ENCODE measurements at regions not wholly inside any gene's neighbourhood (a gene's known extent, or its start where the extent isn't known, plus 50 kb on each side); places are given as distances from the start of the nearest gene placed in this dataset.
A peak's percentile ranks its signal among the peaks of the same experiment; 100 is the strongest.
"Not testable (repeated sequence)": the region's sequence is repeated elsewhere in the genome, so short reads cannot be mapped to it uniquely, and the experiment has no call there.

DNA sequence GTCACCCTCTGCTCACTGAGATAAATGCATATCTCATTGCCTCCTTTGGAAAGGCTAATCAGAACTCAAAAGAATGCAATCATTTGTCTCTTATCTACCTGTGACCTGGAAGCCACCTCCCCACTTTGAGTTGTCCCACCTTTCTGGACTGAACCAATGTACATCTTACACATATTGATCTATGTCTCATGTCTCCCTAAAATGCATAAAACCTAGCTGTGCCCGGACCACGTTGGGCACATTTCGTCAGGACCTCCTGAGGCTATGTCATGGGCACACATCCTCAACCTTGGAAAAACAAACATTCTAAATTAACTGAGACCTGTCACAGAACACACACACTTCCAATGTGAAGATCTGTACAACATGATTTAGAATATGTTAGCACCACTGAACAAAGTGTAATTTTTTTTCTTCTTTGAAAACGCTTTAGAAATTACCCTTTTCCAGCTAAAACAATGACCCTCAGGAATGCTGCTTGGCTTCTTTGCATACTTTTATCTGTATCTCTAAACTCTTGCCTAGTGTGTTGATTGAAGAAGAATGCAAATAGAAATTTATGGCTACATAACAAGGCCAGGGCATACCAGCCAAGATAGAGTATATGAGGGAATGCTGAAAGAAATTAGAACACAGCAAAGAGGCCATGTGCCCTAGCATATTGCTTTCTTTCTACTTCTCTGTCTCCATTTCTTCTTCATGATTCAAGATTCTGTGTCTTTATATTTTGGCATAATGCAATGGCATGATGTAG lies 84.6 kb upstream of the DST start:
- Mint-ChIP-seq H3K27me3 (peaks cover 4% of the 10 kb centered on the region), H3K27ac (no peak overlapping the region), H3K4me1 (no peaks in the 10 kb centered on the region), H3K4me3 (no peak overlapping the region), H3K36me3 (no peaks in the 10 kb centered on the region), H3K9me3 (no peaks in the 10 kb centered on the region)
- DNase-seq, result no peak

DNA sequence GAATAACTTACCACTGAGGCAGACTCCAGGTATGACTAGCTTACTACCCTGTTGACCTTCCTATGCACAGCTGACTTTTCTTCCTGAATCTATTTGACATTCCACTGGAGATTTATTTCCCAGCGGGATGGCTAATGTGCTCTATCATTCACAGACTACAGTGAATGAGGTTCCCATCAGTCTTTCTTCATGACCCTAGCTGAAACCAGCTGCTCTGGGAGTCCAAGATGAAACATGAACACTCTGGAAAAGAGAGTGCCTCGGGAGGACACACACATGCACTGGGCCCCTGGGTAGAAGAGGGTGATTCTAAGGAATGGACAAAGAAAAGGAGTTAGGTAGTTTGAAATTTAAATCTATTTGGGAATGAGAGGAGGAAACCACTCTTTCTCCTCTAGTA lies 82.6 kb upstream of the DST start:
- Mint-ChIP-seq H3K4me3 (no peak overlapping the region), H3K9me3 (no peaks in the 10 kb centered on the region), H3K27me3 (peaks cover 4% of the 10 kb centered on the region), H3K27ac (no peak overlapping the region), H3K4me1 (no peaks in the 10 kb centered on the region), H3K36me3 (no peaks in the 10 kb centered on the region)
- DNase-seq, result no peak

DNA sequence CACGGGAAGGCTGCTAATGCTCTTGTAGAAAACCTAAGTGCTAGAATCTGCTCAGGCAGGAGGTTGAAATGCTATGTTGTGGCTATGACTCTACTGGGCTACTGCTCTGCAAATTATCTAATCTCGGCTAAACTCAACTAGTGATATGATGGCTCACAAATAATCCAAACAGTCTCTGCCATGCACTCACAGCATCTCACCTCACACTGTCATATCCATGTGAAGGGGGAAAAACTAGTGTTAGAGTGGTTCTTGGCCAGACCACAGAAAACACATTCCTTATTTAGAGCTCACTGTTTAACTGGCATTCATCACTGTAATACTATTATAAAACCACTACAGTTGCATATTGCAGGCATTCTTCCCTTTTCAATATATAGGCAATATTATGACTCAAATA lies 81.8 kb upstream of the DST start:
- peaks cover 5% of the 10 kb centered on the region for H3K36me3 Mint-ChIP-seq
- H3K27me3 Mint-ChIP-seq, result peaks cover 4% of the 10 kb centered on the region

DNA sequence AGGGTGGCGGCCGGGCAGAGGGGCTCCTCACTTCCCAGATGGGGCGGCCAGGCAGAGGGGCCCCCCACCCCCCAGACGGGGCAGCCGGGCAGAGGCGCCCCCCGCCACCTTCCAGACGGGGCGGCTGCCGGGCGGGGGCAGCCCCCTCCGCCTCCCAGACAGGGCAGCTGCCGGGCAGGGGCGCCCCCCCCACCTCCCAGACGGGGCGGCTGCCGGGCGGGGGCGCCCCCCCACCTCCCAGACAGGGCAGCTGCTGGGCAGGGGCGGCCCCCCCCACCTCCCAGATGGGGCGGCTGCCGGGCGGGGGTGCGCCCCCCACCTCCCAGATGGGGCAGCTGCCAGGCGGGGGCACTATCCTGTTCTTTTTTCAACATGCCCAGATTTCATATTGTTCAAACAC lies 78.2 kb upstream of the DST start:
- peaks cover 4% of the 10 kb centered on the region for H3K4me1 Mint-ChIP-seq
- no peak overlapping the region for H3K27ac Mint-ChIP-seq
- no peak overlapping the region for H3K4me3 Mint-ChIP-seq
- H3K36me3 Mint-ChIP-seq, result peaks cover 7% of the 10 kb centered on the region
- no peak for DNase-seq
- no peaks in the 10 kb centered on the region for H3K27me3 Mint-ChIP-seq
- H3K9me3 Mint-ChIP-seq, result peaks cover 11% of the 10 kb centered on the region

More for the DNA sequence above, 81.8 kb upstream of the DST start:
- no peak overlapping the region for H3K27ac Mint-ChIP-seq
- peaks cover 3% of the 10 kb centered on the region for H3K9me3 Mint-ChIP-seq
- DNase-seq, result no peak
- no peak overlapping the region for H3K4me3 Mint-ChIP-seq
- H3K4me1 Mint-ChIP-seq, result peaks cover under 1% of the 10 kb centered on the region

DNA sequence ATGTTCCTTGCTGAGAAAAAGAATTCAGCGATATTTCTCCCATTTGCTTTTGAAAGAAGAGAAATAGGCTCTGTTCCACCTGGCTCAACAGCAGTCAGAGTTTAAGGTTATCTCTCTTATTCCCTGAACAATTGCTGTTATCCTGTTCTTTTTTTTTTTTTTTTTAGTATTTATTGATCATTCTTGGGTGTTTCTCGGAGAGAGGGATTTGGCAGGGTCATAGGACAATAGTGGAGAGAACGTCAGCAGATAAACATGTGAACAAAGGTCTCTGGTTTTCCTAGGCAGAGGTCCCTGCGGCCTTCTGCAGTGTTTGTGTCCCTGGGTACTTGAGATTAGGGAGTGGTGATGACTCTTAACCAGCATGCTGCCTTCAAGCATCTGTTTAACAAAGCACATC lies 77.5 kb upstream of the DST start:
- H3K36me3 Mint-ChIP-seq, H3K4me1 Mint-ChIP-seq: not testable (repeated sequence)
- H3K9me3 Mint-ChIP-seq, result peaks cover 11% of the 10 kb centered on the region

DNA sequence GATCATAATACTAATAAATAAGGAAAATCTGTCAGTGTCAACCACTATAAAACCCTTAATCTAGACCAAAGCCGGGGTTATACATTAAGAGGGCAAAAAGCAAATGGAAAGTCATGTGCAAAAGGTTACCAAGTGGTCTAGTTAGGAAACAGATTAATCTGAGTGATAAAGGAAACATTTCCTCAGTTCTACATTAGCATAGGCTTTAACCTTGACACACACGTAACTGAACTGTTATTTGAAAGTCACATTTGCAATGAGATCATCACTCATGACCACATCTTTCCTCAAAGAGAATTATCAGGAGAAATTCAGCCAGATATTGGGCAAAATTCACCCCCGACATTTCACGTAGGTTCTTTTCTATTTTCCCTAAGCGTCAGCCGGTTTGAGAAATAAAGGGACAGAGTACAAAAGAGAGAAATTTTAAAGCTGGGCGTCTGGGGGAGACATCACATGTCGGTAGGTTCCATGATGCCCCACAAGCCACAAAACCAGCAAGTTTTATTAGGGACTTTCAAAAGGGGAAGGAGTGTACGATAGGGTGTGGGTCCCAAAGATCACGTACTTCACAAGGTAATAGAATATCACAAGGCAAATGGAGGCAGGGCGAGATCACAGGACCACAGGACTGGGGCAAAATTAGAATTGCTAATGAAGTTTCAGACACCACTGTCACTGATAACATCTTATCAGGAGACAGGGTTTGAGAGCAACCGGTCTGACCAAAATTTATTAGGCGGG lies 76.8 kb upstream of the DST start:
- H3K4me3 Mint-ChIP-seq, H3K27me3 Mint-ChIP-seq, DNase-seq, H3K4me1 Mint-ChIP-seq, H3K36me3 Mint-ChIP-seq: not testable (repeated sequence)
- H3K27ac Mint-ChIP-seq, result peak overlapping the region; percentile 92
- H3K9me3 Mint-ChIP-seq, result peaks cover 11% of the 10 kb centered on the region

More for the DNA sequence above, 77.5 kb upstream of the DST start:
- DNase-seq, H3K27ac Mint-ChIP-seq, H3K4me3 Mint-ChIP-seq, H3K27me3 Mint-ChIP-seq: not testable (repeated sequence)

DNA sequence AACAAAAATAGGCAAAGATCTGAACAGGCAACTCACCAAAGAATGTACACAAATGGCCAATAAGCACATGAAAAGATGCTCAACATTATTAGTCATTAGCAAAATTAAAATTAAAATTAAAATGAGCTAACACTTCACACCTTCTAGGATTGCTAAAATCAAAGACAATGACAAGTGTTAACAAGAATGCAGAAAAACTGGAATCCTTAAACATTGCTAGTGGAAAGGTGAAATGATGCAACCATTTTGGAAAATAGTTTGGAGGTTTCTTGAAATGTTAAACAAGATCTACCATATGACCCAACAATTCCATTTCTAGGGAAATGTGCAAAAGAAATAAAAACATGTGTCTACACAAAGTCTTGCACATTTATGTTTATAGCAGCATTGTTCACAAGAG lies 75.5 kb upstream of the DST start:
- peaks cover 4% of the 10 kb centered on the region for H3K4me1 Mint-ChIP-seq
- H3K4me3 Mint-ChIP-seq, result no peak overlapping the region
- no peaks in the 10 kb centered on the region for H3K27me3 Mint-ChIP-seq
- H3K9me3 Mint-ChIP-seq, result peaks cover 11% of the 10 kb centered on the region
- no peak for DNase-seq
- peaks cover 7% of the 10 kb centered on the region for H3K36me3 Mint-ChIP-seq
- no peak overlapping the region for H3K27ac Mint-ChIP-seq

DNA sequence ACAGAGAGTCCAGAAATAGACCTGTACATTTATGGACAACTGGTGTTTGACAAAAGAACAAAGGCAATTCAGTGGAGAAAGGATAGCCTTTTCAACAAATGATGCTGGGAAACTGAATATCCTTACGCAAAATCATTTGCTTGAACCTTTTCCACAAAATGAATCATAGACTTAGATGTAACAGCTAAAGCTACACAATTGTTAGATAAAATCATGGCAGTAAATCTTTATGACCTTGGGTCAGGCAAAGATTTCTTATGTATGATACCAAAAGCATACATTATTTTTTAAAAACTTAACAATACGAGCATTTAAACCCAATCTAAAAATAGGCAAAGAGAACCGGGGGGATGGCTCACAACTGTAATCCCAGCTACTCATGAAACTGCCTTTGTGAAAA lies 73.5 kb upstream of the DST start:
- Mint-ChIP-seq H3K4me1 (peaks cover 4% of the 10 kb centered on the region), H3K9me3 (peaks cover 11% of the 10 kb centered on the region)

DNA sequence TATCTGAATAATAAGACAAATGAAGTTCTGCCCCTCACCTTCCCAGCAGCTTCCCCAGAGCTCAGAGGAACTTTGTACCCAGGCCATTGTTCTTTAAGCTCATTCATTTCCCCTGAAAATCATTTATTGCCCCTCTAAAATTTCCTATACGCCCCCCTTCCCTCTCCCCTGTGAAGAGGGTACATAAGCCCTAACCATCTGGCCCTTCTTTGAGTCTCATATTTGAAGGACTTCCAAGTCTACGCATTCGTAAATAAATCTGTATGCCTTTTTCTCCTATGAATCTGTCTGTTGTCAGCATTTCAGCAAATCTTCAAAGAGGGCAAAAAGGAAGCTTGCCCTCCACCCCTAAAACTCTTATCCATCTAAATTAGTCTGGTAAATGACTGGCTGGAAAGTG lies 73.1 kb upstream of the DST start:
- no peak for DNase-seq
- Mint-ChIP-seq H3K36me3 (peaks cover 7% of the 10 kb centered on the region), H3K4me3 (no peak overlapping the region), H3K9me3 (peaks cover 11% of the 10 kb centered on the region), H3K27me3 (no peaks in the 10 kb centered on the region), H3K4me1 (peaks cover 4% of the 10 kb centered on the region), H3K27ac (no peak overlapping the region)

More for the DNA sequence above, 73.5 kb upstream of the DST start:
- Mint-ChIP-seq H3K27ac (no peak overlapping the region), H3K36me3 (peaks cover 7% of the 10 kb centered on the region), H3K27me3 (no peaks in the 10 kb centered on the region), H3K4me3 (no peak overlapping the region)
- no peak for DNase-seq

DNA sequence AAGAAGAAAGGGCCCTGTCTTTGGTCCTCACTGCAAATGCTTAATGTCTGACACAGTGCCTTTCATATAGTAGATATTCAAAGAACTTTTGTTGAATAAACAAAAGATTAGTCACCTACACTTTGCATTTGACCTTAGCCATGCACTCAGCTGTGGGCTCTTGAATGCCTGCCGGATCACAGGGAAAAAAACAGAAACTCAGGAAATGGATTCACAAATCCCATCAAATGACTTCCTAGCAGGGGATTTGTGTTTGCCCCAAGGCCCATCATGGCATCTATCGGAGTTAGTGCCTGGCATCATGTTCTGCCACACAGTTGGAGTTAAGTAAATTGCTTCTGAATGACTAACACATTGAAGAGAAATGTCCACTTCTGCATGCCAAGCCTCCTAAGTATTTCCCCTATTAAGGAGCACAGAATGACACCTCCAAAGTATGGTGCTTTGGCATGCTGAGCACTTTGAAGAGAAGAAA lies 72.3 kb upstream of the DST start:
- Mint-ChIP-seq H3K4me1 (peaks cover 4% of the 10 kb centered on the region), H3K36me3 (peaks cover 7% of the 10 kb centered on the region), H3K4me3 (no peak overlapping the region), H3K27me3 (no peaks in the 10 kb centered on the region), H3K27ac (no peak overlapping the region), H3K9me3 (peaks cover 11% of the 10 kb centered on the region)
- no peak for DNase-seq

DNA sequence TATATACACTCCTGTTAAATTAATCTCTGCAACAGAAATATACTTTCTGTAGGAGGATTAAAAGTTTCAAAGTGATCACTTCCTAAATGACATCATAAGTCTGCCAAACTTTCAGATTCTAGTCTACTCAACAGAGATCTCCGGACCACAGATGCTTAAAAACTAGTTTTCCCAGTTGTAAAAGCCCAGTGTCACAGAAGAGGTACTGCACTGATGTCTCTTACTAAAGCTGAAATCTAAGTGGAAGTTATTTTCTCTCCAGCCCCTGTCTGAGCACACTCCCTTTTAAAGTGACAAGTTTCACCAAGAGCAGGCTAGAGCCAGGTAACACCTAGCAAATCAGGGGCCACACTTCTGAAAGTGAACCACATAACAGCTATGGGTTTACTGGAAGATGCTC lies 71.6 kb upstream of the DST start:
- peaks cover 6% of the 10 kb centered on the region for H3K9me3 Mint-ChIP-seq
- H3K36me3 Mint-ChIP-seq, result peaks cover under 1% of the 10 kb centered on the region
- no peak overlapping the region for H3K4me3 Mint-ChIP-seq
- peaks cover 2% of the 10 kb centered on the region for H3K4me1 Mint-ChIP-seq
- no peak overlapping the region for H3K27ac Mint-ChIP-seq
- no peaks in the 10 kb centered on the region for H3K27me3 Mint-ChIP-seq
- no peak for DNase-seq

DNA sequence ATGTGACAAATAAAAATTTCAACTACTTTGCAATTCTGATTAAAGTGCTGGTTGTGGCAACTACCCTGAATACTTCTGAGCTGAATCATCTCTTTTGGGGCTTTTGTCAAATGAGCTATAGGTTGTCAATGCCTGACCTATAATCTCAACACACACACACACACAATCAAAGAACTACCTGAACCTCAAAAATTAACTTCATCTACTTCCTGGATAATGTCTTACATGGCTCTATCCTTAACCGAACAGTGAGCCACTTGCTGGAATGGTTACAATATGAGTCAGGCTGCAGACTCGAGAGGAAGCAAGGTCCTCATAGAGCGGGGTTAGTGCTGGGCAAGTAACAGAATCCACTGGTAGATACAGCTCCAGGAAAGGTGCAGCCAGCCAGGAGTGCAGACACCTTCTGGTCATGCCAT lies 70.6 kb upstream of the DST start:
- Mint-ChIP-seq H3K9me3 (peaks cover 2% of the 10 kb centered on the region), H3K4me3 (no peak overlapping the region), H3K27me3 (no peaks in the 10 kb centered on the region), H3K4me1 (no peaks in the 10 kb centered on the region), H3K27ac (no peak overlapping the region), H3K36me3 (no peaks in the 10 kb centered on the region)
- no peak for DNase-seq

DNA sequence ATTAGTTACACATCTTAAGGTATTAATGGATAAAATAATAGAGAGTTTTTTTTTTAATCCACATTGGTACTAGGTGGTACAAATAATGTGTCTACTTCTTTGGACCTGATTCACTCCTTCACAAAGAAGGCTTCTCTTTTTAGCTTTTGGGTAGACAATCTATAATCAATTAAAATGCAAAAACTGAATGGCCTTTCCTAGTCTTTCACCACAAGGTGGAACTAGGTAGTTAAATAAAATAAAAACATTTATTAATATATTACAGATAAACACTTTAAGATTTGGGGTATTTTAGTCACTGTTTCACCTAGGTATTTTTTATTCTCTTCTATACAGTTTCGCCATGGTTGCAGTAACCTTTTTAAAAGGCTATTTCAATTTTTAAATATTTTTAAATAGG lies 68.3 kb upstream of the DST start:
- no peak for DNase-seq
- Mint-ChIP-seq H3K4me1 (no peaks in the 10 kb centered on the region), H3K9me3 (no peaks in the 10 kb centered on the region), H3K27me3 (no peaks in the 10 kb centered on the region), H3K36me3 (no peaks in the 10 kb centered on the region), H3K27ac (no peak overlapping the region), H3K4me3 (no peak overlapping the region)

DNA sequence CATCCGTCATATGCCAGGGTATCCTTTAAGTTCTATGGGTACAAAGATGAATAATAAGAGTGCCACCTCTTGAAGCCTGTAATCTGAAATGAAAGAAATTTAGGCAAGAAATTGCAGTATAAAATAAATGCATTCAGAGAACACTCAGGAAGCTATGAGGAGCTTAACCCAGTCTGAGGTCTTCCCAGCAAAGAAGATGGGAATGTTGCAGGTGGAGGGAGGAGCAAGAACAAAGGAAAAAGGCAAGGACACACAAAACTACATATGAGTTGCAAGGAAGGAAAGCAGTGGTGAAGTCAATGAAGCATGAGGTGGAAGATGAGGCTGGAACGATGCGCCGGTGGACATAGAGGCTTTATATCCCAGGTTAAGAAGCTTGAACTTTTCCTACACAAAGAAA lies 67.0 kb upstream of the DST start:
- no peak for DNase-seq
- Mint-ChIP-seq H3K27me3 (no peaks in the 10 kb centered on the region), H3K27ac (no peak overlapping the region), H3K4me1 (no peaks in the 10 kb centered on the region), H3K36me3 (no peaks in the 10 kb centered on the region), H3K9me3 (no peaks in the 10 kb centered on the region), H3K4me3 (no peak overlapping the region)

DNA sequence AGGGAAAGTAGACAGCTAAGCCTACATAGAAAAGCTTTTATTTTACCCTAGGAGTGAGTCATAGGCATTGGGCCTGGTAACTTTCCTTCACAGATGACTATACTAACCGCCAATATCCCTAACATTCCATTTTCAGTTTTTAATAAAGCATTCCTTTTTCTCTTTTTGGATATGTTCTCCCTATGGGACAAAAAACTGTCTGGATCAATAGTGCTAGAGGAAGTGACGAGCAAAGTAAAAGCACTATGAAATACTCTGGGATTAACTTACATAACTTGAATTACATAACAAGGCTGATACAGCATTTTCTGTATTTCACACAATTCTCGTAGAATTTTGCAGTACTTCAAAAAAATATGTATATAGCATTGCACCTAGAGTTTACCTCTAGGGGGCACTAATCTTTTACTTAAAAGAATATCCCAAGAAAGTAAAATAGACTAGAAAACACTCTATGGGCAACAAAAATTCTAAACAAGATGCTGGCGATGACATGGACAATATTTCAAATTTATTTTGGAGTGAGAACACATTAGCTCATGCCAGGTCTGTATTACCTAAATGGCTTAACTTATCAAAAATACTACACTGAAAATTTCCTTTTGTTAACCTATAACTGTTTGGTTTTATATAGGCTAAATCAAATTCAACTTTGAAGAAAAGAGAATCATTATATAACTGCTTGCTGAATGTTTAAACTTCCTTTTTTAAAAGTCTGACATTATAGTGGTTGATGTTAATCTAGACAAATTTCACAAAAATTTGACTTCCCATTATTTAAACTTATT lies 66.3 kb upstream of the DST start:
- DNase-seq, result no peak
- Mint-ChIP-seq H3K27me3 (no peaks in the 10 kb centered on the region), H3K27ac (no peak overlapping the region), H3K4me1 (no peaks in the 10 kb centered on the region), H3K9me3 (no peaks in the 10 kb centered on the region), H3K4me3 (no peak overlapping the region), H3K36me3 (no peaks in the 10 kb centered on the region)
